ENCODE measurements at regions not wholly inside any gene's neighbourhood (a gene's known extent, or its start where the extent isn't known, plus 50 kb on each side); places are given as distances from the start of the nearest gene placed in this dataset.

DNA sequence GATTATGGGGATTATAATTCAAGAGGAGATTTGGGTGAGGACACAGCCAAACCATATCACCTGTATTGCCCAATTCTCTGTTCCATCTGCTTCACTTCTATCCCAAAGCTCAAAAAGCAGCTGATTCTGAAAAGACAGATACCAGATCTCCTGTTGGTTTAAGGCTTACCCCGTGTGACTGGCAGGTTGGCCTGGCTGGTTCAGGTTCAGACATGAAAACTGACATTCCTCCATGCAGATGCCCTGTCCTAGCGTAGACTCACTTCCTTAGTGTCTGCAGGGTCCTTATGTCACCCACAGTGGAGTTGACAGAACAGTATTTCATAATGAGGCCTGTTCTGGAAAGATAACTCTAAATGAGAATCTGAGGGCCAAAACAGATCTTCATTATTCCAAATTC is 61.1 kb upstream of the FLRT2 start:
- TF ChIP-seq, protein P1, sequence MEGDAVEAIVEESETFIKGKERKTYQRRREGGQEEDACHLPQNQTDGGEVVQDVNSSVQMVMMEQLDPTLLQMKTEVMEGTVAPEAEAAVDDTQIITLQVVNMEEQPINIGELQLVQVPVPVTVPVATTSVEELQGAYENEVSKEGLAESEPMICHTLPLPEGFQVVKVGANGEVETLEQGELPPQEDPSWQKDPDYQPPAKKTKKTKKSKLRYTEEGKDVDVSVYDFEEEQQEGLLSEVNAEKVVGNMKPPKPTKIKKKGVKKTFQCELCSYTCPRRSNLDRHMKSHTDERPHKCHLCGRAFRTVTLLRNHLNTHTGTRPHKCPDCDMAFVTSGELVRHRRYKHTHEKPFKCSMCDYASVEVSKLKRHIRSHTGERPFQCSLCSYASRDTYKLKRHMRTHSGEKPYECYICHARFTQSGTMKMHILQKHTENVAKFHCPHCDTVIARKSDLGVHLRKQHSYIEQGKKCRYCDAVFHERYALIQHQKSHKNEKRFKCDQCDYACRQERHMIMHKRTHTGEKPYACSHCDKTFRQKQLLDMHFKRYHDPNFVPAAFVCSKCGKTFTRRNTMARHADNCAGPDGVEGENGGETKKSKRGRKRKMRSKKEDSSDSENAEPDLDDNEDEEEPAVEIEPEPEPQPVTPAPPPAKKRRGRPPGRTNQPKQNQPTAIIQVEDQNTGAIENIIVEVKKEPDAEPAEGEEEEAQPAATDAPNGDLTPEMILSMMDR (conservative IDR thresholded peaks at IDR 0.05 in 1 of 2, IDR thresholded peaks at IDR 0.05 in 1 of 2; ENCODE audit: extremely low read depth in 1 of 2, insufficient read depth in 1 of 2, low read depth in 1 of 2, low read length in 2 of 2): no peak
- no peak for TF ChIP-seq EZH2 (IDR thresholded peaks at IDR 0.05; ENCODE audit: borderline replicate concordance, low read length)

All from mammary epithelial cell (primary cell).